ENCODE measurements at regions not wholly inside any gene's neighbourhood (a gene's known extent, or its start where the extent isn't known, plus 50 kb on each side); places are given as distances from the start of the nearest gene placed in this dataset.
"Not testable (repeated sequence)": the region's sequence is repeated elsewhere in the genome, so short reads cannot be mapped to it uniquely, and the experiment has no call there.

DNA sequence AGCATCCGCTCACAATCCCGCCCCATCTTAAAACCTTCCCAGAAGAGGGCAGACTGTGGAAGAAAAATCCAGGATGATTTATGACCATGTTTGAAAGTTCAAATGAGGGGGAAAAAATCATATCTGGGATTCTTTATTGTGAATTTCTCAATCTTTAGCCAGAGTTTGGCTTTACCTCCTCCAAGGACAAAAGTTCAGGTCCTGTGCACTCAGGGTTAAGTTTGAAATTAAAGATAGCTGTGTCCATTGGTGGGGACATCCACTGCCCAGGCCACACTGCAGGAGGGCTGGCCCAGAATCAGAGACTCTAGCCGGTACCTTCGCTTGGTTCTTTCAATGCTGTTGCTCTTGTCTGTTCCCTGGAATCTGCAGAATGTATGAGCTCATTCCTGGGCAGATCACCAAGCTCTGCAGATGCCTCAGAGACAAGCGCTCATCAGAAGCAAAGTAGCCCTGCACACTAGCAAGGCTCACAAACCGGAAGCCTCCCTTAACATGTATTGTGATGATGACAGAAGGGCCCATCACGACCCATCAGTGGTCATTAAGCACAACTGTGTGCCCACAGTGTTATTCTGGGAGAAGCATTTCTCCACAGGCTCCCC, 375.3 kb upstream of the KLHL29 start:
- peak; percentile 86 for DNase-seq

DNA sequence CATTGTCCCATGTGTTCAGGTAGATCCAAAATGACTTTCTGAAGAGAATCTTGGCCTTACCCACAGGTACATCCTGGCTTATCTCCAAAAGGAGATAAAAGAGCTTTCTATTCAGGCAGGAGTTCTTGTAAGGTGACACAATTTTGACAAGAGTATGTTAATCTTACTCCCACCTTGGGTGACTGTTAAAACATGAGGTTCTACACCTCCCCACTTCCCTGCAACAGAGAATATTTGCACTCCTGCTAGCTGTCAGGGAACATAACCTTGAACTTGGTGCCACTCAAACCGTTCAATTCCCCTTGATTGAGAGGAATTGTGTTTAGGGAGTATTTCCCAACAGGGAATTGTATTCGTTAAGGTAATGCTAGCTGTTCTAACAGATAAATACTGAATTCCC, 372.5 kb upstream of the KLHL29 start:
- DNase-seq, result no peak

DNA sequence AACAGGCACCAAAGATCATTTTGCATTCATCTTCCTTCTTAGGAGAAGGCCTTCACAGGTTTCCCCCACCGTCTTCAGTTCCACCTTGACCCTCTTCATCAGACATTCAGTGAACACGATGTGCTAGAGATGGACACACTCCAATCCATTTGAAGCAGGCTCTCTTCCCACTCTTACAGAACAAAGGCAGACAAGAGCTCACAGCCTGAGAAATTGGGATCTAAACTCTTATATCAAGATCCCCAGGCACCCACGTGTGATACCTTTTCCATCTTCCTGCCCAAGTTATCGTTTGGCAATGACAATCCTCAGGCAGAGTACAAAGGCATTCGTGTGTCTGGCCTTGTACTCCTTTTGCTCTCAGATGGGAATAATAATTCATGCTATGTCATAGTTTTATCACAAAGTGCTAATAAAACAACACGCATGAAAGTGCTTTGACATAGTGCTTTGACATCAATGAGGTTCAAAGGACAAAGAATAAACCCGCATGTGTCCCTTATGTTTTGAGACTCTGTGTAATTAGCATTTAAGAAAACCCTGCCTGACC, 369.3 kb upstream of the KLHL29 start:
- DNase-seq, result no peak

DNA sequence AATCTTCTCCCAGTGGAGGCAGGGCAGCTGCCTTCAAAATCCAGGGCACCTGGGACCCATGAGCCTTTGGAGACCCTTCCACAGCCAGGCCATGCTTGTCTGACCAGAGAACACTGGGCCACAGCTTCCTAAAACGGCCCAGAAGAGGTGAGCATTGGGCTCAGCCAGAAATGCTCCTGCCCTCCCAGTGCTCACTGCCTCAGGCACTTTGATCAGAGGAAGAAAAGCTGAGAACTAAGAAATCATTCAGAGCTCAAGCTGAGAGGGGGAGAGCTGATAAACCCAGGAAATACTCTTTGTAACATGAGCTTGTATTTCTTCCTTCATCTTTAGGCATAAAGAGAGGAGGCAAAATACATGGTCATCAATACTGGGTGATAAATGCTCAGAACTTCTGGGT, 365.5 kb upstream of the KLHL29 start:
- DNase-seq, result no peak

DNA sequence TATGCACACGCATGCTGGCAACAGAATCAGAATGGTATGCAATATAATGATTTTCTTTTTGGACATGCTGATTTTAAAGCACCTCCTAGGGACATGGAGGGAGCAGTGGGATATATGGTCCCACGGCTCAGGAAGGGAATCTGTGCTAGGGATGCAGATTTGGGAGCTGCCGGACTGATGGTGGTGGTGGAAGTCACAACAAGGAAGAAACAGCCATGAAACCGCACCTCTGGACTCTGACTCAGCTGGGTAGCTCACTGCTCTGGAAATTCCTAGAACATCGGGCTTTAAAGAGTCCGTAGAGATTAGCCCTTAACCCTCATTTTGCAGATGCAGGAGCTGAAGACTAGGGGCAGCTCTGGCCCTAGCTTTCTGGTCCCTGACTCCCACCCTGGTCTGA, 364.3 kb upstream of the KLHL29 start:
- no peak for DNase-seq

DNA sequence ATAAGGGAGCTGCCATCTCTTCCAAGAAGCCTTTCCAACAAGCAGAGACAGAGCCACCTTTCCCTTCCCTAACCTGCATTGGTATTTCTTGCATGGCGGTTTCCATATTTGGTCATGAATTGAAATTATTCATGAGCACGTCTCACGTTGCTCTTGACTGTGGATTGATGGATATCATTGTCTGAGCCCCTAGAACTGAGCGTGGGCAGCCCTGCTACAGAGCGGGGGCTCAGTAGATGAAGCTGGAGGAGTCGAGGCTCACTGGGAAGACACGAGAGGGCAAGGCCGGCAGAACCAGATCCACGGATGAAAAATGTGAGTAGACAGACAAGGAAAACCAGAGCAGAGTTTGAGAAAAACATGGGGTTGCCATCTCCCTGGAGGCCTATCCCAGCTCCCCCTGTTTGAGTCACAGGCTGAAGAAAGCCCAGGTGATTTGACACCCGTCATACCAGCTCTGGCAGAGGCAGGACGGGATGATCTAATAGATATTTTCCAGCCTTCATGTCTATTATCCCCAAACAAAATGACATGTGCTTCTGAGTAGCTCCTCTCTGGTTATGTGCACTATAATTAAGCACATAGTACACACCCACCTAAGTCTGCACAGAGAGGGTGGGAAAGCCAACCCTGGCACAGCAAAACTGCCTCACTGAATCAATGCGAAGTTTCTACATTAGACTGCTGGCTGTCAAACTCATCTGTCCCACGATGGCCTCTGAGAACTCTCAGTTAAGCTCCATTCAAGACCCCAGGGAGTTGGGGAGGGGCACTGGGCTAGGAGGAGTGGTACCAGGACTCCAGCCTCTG, 363.5 kb upstream of the KLHL29 start:
- no peak for DNase-seq

DNA sequence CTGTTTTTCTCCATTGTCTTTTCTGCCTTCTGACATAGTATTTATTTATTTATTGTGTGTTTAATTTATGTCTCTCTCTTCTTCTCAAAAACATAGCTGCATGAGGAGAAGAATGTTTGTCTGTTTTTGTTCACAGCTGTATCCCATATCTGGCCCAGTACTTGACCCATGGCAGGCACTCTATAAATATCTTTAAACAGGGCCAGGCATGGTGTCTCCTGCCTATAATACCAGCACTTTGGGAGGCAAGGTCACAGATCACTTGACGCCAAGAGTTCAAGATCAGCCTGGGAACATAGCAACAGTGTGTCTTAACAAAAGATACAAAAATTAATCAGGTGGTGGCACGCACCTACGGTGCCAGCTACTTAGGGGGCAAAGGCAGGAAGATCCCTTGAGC, 361.3 kb upstream of the KLHL29 start:
- no peak for DNase-seq

DNA sequence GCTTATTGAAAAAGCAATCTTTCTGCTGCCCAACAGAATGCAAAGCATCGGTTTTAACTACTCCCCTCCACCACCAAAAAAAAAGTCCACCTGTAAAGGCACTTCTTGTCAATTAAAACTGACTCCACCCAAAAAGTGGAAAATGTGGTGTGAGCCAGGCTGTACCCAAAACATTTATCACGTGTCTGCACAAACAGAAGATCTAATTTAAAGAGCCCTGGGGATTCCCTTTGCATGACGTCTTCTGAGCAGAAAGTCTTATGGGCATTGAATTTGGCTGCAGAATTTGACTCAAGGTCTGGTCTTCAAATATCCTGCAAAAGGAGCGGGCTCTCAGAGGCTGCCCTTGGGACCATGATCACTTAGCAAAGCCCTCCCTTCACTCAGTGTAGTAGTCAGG, 358.3 kb upstream of the KLHL29 start:
- no peak for DNase-seq

DNA sequence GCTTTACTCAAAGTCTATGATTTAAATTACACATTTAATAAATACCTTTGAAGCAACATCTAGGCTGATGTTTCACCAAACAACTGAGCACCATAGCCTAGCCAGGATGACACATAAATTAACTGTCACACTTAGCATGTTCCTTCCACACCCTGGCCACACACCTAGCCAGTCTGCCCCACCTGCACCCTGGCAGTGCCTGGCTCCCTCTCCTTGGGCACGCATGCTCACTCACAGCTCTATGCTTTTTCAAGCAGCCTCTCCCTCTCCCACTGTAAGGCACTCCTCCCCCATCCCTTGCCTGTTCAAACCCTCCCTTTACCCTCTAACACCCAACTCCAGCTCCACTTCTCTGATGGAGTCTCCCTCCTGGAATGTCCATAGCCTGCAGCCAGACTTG, 357.6 kb upstream of the KLHL29 start:
- DNase-seq, result no peak

DNA sequence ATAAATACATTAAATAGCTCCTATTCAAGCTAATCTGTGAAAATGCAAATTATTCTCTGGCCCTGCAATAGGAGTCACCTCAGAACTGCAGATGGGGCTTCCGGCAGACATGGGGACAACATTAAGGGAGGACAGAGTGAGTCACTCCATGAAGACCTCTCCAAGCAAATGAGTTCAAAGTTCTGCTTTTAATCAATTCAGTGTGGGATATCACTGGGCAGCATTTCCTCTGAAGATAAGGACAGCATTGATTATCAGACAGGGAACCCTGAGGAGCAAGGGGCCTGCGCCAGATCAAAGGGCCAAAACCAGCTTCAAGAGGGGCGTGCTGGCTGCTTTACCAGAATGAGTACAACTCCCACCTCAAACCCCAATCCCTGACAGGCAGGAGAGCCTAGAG, 356.9 kb upstream of the KLHL29 start:
- DNase-seq, result no peak

DNA sequence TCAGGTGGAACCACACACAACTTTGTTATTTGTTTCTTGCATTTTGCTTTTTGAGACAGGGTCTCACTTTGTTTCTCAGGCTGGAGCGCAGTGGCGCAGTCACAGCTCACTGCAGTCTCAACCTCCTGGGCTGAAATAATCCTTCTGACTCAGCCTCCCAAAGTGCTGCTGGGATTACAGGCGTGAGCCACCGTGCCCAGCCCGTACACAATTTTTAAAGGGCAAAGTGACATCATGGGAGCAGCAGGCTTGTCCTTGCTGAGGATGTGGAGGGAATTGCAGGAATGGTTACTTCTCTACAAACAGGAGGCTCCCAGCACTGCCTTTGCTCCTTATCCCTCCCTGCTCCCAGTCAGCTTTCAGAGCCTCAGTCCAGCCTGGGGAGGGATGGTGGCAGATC, 355.9 kb upstream of the KLHL29 start:
- DNase-seq, result no peak

DNA sequence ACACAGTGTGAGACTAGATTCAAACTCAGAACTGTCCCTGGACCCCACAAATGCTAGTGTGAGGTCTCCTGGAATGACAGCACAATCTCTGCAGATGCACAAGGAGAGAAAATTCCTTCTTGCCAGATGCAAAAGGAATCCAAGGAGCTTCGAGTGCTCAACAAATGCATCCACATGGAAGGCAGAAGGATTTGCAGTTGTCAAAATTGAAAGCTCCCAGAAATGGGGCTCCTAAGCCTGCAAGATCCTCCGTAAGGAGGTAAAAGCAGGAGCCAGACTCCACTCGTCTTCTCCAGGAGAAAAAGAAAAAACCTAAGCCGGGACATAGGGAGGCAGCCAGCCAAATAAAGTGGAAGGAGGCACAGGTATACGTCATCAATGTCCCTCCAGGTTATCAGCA, 355.0 kb upstream of the KLHL29 start:
- no peak for DNase-seq

DNA sequence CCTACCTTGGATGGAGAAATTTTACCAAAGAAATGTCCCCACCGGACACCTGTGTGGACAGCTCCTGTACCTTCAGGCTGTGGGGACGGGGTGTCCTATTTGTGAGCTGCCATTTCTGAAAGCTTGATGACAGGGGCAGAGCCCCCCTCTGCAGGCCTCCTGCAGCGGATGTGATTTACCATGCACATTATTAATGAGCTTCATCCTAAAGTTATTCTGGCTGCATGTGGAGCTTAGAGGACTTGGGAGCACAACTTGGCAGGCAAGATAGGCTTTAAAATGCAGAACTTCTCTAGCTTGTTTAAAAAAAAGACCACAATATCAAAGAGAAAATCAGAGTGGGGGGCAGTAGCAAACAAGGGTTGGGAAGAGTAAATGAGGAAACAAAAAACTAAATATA, 350.0 kb upstream of the KLHL29 start:
- no peak for DNase-seq

DNA sequence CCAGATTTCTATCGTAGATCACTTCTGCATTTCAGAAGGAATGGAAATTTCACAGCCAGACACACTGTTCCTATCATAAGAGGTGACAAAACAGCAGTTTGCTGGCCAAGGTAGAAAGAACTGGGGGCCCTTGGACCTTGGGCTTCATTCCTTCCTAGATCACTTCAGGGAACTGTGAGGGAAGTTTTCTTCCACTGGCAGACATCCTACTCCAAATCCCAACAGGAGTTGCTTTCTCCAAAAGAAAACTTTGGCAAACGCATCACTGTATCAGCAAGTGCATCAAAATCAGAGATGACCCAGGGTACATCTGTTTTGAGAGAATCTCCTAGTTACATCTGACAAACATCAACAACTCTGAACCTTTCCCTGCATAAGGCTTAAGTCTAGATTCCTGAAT, 348.4 kb upstream of the KLHL29 start:
- no peak for DNase-seq

DNA sequence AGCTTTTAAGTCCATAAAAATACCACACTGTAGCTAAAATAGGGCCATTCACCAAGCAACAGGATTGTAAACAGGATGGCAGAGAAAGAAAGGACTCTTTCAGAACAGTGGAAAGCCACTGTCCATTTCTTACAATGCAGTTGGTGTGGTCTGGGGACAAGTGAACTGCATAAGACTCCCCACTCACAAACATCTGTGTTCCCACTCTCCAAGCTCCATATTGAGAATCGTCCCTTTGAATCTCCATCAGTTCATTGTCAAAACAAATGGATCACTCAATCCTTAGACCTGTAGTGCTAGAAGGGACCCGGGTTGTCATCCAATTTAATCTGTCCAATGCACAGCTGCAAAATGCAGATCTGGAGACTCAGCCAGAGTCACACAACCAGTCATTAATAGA, 347.4 kb upstream of the KLHL29 start:
- DNase-seq, result no peak

DNA sequence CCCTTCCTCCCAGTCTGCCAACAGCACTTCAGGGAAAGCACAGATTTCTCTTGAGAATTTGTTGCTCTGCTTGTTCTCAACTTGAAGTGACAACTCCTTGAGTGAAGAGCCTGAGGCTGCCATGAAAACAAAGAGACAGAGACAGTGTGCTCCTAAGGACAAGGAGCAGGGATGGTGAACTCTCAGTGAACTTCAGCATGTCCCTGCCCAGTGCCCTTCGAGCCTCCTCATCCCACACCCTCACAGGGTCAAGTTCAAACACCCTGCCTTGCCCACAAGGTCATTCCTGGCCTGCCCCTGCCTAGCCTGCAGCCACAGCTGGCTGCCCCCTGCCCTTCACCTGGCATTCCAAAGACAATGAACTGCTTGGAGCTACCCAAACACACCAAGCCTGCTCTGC, 343.5 kb upstream of the KLHL29 start:
- no peak for DNase-seq

DNA sequence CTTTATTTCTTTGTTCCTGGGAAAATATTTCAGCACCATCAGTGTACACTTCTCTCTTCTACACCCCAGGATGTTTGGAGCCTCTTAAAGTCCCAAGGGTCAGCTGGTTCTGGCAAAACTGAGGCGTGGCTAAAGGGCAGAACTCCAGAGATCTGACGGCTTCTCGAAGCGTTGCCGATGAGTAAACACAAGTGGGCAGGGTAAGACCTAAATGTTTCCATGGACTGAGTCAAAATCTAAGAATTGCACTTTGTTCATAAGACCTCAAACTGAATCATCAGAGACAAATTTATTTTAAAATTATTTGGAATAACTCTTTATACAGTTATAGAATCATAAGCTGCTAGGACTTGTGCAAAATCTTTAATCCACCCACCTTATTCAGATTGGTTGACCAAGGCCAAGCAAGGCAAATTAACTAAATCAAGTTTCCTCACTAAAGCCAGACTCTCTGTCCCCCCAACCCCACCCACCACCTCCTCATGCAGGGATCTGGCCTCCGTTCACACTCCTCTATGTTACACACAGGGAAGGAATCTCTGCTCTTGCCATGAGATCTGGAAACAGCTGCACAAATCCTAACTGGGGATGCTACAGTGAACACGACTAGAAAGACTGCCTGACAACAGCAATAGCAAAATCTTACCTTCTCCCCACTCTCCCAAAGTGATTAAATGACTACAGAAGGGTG, 342.6 kb upstream of the KLHL29 start:
- peak; percentile 25 for DNase-seq

DNA sequence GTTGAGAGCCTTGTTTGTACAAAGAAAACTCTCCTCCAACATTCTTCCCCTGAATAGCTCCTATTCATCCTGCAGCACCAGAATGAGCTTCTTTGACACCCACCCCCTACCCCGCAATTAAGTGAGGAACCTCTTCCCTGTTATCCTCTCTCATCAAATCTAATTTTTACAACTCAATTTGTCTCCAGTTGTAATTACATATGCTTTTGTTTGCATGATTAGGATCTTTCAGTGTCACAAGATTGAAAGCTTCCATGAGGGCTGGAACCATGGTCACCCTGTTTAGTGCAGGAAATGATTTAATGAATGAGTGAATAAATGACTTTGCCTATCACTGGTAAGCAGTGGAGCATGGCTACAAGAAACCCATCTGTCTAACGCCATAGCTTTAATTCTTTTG, 334.6 kb upstream of the KLHL29 start:
- DNase-seq, result no peak

DNA sequence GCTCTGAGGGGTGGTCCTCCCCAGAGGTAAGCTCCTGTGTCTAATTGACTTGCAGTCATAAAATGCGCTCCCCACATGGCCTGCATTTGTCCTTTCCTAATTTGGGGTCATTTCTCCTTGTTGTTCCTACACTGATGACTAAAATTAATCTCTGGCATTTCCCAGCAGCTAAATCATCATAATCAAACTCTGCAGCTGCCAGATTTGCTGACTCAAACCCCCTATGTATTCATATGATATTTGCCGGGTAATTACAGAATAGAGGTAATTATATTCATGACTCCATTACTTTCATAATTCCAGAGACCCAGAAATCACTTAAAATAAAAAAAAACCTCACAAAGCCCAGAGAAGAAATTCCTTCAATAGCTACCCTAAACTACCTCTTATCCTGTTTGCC, 331.4 kb upstream of the KLHL29 start:
- no peak for DNase-seq

DNA sequence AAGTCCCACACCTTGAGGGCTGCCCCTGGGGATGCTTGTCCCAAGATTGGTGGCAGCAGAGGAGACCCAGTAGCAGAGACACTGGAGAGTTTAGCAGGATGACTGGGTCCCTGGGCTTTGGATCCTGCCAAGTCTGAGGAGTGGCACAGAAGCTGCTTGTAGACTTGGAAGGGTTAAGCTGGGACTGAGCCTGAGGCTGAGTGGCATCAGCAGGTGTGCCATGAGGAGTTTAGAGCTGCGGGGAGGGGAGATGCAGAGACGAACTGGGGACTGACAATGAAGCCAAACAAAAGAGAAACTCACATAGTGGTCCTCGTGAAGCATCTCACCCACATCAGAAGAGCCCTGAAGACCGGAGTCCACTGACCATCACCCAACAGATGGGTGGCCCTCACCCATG, 329.7 kb upstream of the KLHL29 start:
- no peak for DNase-seq

DNA sequence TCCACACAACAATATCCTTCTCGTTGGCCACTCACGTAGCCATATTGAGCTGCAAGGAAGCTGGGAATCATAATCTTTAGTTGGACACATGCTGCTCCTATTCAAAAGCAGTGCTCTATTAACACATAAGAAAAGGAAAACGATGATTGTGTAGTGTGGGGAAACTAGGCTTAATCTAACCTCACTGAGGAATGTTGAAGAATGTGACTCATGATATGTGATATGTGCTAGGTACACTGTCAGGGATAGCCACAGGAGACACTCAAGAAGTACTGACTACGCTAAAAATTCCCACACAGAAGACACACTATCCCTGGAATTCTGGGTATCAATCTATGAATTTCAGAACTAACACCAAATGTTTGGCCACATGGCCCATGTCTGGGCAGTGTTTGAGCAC, 328.1 kb upstream of the KLHL29 start:
- DNase-seq, result not testable (repeated sequence)

DNA sequence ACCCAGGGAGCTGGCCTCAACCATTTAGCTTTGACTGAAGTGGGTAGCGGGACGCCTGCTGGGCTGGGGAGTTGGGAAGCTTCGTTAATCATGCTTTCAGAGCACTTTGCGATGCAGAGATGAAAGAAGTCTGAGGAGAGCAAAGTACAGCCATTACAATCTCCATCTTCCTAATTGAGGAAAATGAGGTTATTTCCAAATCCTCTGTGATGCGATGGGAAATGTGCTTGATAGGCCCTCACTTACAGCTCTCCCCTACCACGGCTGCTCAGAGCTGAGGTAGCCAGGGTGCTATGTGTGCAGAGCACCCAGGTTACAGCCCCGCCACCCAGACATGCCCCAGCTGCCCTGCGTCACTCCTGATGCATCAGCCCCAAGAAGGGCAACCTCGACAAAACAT, 326.5 kb upstream of the KLHL29 start:
- no peak for DNase-seq

DNA sequence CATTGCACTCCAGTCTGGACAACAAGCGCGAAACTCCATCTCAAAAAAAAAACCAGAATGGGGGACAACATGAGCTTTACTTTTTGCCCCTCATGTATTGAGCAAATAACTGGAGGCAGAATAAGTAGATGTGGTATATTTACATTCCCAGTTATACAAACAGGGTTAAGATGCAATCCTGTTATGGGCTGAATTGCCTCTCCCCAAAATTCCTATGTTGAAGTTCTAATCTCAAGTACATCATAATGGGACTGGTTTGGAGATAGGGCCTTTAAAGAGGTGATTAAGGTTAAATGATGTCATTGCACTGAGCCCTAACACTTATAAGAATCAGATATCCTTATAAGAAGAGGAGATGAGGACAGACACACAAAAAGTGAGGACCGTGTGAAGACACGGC, 319.8 kb upstream of the KLHL29 start:
- DNase-seq, result no peak

DNA sequence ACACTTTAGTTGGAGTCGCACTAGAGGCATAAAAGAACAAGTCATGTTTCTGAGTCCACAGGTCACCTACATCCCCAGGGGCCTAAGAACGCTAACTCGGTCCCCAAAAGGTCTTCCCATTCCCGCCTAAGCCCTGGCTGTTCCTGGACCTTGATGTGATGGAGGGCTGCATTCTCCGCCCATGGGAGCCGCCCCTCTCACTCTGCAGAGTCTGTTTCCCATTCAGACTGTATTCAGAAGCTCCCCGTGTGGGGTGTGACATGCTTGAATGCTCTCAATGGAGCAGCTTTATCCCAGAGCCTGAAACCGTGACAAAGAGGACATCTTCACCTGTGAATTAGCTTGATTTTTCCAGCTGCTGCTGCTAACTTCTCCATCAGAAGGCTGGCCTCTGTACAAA, 319.0 kb upstream of the KLHL29 start:
- DNase-seq, result no peak
